Glutamatergic neuron (in vitro differentiated cells): ENCODE measurements at regions not wholly inside any gene's neighbourhood (a gene's known extent, or its start where the extent isn't known, plus 50 kb on each side); places are given as distances from the start of the nearest gene placed in this dataset.

ENCODE experiments used
- DNase-seq: peaks from one replicate; pipeline ENCODE4 v3.0.0; 2022
- H3K27ac Mint-ChIP-seq: one replicate; pipeline ENCODE4 v1.8.0; 2020; ENCODE audit warnings: mild to moderate bottlenecking, mixed read lengths, inconsistent platforms; ENCODE audit not compliant: unreplicated experiment
- H3K27me3 Mint-ChIP-seq: one replicate; pipeline ENCODE4 v1.8.0; 2020; ENCODE audit warnings: mild to moderate bottlenecking, moderate library complexity, mixed read lengths, inconsistent platforms; ENCODE audit not compliant: unreplicated experiment
- H3K36me3 Mint-ChIP-seq: one replicate; pipeline ENCODE4 v1.8.0; 2020; ENCODE audit warnings: mild to moderate bottlenecking, mixed read lengths, inconsistent platforms; ENCODE audit not compliant: unreplicated experiment
- H3K4me1 Mint-ChIP-seq: one replicate; pipeline ENCODE4 v1.8.0; 2020; ENCODE audit warnings: mild to moderate bottlenecking, low read depth, mixed read lengths, inconsistent platforms; ENCODE audit not compliant: unreplicated experiment
- H3K4me3 Mint-ChIP-seq: one replicate; pipeline ENCODE4 v1.8.0; 2020; ENCODE audit warnings: mild to moderate bottlenecking, mixed read lengths, inconsistent platforms; ENCODE audit not compliant: unreplicated experiment
- H3K9me3 Mint-ChIP-seq: one replicate; pipeline ENCODE4 v1.8.0; 2020; ENCODE audit warnings: mild to moderate bottlenecking, moderate library complexity, mixed read lengths, inconsistent platforms; ENCODE audit not compliant: unreplicated experiment
- TF ChIP-seq, protein P1 (sequence below): fragments of 200-600 bp; sonication (generic); IDR thresholded peaks from one replicate; pipeline ENCODE4 v1.5.0; 2021; ENCODE audit not compliant: partially characterized antibody, unreplicated experiment

DNA sequence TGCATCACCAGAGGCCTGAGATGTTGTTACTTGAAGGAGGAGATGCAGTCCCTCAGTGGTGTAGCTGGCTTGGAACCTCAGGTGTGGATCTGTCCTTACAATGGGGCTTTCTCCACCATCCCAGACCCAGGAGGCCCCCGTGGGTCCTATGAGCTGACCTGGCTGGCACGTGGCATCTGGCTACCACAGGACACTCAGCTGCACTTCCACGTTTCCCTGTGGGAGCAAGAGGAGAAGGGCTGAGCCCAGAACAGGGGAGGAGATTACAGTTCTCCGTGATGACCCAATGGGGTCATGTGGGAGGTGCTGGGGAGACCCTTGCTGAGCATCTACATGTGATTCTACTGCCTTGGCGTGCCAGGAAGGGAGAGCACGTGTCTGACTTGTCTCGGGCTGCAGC lies 1448.4 kb downstream of the TBC1D22A start:
- no peak overlapping the region for H3K4me3 Mint-ChIP-seq
- DNase-seq: no peak
- peaks cover 5% of the 10 kb centered on the region for H3K36me3 Mint-ChIP-seq
- no peak overlapping the region for H3K27ac Mint-ChIP-seq
- H3K9me3 Mint-ChIP-seq: peaks cover 3% of the 10 kb centered on the region
- H3K27me3 Mint-ChIP-seq: peaks cover 3% of the 10 kb centered on the region
- TF ChIP-seq, protein P1, sequence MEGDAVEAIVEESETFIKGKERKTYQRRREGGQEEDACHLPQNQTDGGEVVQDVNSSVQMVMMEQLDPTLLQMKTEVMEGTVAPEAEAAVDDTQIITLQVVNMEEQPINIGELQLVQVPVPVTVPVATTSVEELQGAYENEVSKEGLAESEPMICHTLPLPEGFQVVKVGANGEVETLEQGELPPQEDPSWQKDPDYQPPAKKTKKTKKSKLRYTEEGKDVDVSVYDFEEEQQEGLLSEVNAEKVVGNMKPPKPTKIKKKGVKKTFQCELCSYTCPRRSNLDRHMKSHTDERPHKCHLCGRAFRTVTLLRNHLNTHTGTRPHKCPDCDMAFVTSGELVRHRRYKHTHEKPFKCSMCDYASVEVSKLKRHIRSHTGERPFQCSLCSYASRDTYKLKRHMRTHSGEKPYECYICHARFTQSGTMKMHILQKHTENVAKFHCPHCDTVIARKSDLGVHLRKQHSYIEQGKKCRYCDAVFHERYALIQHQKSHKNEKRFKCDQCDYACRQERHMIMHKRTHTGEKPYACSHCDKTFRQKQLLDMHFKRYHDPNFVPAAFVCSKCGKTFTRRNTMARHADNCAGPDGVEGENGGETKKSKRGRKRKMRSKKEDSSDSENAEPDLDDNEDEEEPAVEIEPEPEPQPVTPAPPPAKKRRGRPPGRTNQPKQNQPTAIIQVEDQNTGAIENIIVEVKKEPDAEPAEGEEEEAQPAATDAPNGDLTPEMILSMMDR: no peak
- H3K4me1 Mint-ChIP-seq: peaks cover 2% of the 10 kb centered on the region

DNA sequence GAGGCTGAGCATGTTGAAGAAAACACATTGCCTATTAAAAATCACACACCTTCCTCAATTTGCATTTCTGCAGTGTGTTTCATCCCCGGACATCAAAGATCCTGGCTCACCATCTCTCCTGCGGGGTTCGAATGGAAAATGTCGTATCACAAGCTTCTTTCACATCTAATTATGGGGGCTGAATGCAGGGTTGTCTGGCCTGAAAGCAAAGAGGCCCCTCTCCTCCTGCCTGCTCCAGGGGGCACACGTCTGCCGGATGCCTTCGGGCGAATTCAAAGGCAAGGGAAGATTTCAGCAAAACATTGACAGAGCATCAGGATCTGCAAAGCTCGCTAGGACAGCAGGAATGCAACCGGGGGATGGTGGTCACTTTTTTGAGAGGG lies 1447.7 kb downstream of the TBC1D22A start:
- Mint-ChIP-seq H3K4me1 (peaks cover 2% of the 10 kb centered on the region), H3K9me3 (peaks cover 5% of the 10 kb centered on the region), H3K4me3 (no peak overlapping the region), H3K36me3 (peaks cover 5% of the 10 kb centered on the region), H3K27ac (no peak overlapping the region), H3K27me3 (peaks cover 3% of the 10 kb centered on the region)
- TF ChIP-seq, protein P1: no peak
- DNase-seq: no peak

DNA sequence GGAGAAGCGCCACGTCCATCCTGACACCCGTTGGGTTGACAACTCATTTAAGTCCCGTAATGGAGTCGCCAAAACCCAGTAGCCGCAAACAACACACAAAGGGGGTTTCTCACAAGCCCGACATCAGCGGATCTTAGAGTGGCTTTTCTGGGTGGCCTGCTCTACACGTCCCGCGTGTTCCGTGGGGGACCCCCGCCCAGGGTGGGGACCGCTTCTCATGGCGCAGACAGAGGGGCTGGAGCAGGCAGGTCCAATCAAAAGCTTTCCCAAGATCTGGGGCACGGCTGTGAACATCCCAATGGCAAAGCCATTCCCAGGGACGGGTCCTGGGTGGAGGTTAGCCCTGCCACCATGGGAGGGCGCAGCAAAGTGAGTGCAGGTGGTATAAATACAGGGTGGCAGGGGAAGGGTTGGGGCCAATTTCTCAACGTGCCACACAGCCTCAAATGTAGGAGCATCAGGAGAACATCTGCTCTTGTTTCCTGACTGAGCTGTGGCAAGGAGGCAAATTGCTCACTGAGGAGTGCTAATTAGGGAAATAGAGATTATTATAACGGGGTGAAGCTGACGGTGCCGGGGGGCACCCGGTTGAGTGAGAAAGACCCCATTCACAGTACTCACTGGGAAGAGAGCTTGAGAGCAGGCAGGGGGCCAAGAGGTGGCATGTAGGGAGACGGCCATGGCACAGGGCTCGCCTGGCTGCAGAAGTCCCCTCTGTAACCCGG lies 1447.2 kb downstream of the TBC1D22A start:
- Mint-ChIP-seq H3K36me3 (peaks cover 5% of the 10 kb centered on the region), H3K27me3 (peaks cover 3% of the 10 kb centered on the region), H3K4me1 (peaks cover 2% of the 10 kb centered on the region), H3K27ac (no peak overlapping the region), H3K4me3 (no peak overlapping the region), H3K9me3 (peaks cover 9% of the 10 kb centered on the region)
- no peak for DNase-seq
- TF ChIP-seq, protein P1: no peak

DNA sequence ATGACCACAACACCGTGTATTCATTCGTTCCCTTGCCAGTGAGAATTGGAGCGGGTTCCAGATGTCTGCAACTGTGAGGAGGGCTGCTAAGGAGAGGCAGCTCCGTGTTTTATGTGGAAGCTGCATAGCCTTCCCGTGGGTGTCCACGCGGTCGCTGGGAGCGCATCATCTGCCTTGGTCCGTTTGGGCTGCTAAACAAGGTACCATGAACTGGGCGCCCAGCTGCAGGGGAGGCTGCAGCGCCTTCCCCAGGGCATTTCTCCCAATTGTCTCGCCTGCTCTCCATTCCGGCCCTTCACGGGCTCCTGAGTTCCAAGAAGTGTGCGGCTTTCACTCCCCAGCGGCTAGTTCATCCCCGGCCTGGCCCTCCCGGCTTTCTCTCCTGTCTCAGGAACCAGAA lies 1446.4 kb downstream of the TBC1D22A start:
- H3K9me3 Mint-ChIP-seq: peaks cover 9% of the 10 kb centered on the region
- DNase-seq: no peak
- peaks cover under 1% of the 10 kb centered on the region for H3K36me3 Mint-ChIP-seq
- peaks cover 3% of the 10 kb centered on the region for H3K27me3 Mint-ChIP-seq
- H3K27ac Mint-ChIP-seq: no peak overlapping the region
- H3K4me3 Mint-ChIP-seq: no peak overlapping the region
- H3K4me1 Mint-ChIP-seq: peaks cover 2% of the 10 kb centered on the region
- TF ChIP-seq, protein P1: no peak

DNA sequence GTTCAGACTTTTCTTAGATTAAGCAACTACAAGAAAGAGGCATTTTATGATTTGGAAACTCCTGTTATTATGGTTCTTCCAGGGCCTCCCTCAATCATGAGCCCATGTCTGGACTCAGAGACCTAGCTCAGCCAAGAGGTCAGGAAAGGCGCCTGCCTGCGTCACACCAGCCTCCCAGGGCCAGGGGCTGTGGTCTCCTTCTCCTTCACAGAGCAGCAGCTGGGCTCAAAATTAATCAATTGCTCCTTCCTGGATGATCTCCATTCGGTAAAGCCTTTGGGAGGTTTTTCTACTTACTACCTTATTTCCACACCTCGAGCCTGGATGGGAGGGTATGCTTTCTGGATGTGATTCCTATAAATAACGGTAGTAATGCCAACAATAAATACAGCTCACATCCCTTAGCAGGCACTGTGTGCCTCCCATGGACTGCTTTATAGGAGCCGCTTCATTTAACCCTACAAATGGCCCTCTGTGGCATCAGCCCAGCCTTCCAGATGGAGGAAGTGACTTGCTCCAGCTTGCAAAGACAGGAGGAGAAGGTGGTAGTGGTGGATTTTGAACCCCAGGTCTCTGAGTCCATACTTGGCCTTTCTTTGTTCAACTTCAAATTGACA lies 1445.6 kb downstream of the TBC1D22A start:
- H3K27ac Mint-ChIP-seq: no peak overlapping the region
- no peak overlapping the region for H3K4me3 Mint-ChIP-seq
- no peaks in the 10 kb centered on the region for H3K36me3 Mint-ChIP-seq
- H3K9me3 Mint-ChIP-seq: peaks cover 9% of the 10 kb centered on the region
- peaks cover 2% of the 10 kb centered on the region for H3K4me1 Mint-ChIP-seq
- peaks cover 3% of the 10 kb centered on the region for H3K27me3 Mint-ChIP-seq
- TF ChIP-seq, protein P1: no peak
- DNase-seq: no peak
